ENCODE measurements at regions not wholly inside any gene's neighbourhood (a gene's known extent, or its start where the extent isn't known, plus 50 kb on each side); places are given as distances from the start of the nearest gene placed in this dataset.

GRCh38 chr10:3875842-3876235, 90.8 kb upstream of the KLF6 start:
- TF ChIP-seq CTCF (IDR thresholded peaks at IDR 0.05; ENCODE audit: low read depth, low read length, missing input control) (no peak), TAF1 (conservative IDR thresholded peaks at IDR 0.05) (no peak)

Measured in liver (tissue), 3 donors.